GM18861 (cell line): ENCODE measurements at regions not wholly inside any gene's neighbourhood (a gene's known extent, or its start where the extent isn't known, plus 50 kb on each side); places are given as distances from the start of the nearest gene placed in this dataset.
"Not testable (repeated sequence)": the region's sequence is repeated elsewhere in the genome, so short reads cannot be mapped to it uniquely, and the experiment has no call there.

Experiments used
- ATAC-seq: cut with Tn5 transposase; IDR thresholded peaks from one replicate; pipeline ENCODE4 v1.9.1; 2021; ENCODE audit not compliant: unreplicated experiment

DNA sequence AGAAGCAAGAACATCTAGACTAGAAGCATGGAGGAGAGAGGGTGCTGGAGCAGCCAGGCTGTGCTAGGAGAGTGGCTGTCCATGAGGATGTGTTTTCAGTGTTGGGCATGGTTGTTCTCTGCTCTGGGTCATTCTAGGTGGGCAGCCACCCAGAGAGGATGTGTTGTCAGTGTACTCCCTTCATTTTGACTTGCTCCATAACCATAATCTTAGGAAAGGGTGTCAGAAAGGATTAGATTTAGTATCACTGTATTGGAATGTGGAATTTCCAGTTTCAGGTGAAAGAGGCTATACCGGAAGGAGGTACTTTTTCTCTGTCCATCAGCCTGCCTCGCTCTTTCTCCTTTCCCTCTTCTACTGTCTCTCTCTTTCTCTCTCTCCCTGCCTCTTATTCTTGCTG, 474.5 kb upstream of the PODXL start:
- no peak for ATAC-seq

DNA sequence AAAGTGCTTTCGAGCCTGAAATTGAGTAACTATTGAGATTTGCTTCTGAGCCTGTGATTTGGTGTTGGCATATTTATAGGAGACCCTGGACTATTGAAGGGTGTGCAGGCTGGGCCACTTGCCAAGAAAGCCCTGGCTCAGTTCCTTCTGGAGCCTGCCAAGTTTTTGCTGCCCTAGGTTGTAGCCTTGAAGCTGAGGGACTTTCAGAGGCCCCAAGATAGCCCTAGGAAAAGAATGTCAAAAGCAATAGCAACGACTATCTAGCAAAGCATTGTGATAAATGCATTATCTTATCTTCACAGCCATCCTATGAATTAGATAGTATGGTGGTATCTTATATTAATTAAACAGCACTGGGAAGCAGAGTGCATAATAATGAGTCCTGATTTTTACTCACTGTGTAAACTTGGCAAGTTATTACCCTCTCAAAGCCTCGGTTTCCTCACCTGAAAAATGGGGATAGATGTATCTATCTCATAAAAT, 473.7 kb upstream of the PODXL start:
- no peak for ATAC-seq

DNA sequence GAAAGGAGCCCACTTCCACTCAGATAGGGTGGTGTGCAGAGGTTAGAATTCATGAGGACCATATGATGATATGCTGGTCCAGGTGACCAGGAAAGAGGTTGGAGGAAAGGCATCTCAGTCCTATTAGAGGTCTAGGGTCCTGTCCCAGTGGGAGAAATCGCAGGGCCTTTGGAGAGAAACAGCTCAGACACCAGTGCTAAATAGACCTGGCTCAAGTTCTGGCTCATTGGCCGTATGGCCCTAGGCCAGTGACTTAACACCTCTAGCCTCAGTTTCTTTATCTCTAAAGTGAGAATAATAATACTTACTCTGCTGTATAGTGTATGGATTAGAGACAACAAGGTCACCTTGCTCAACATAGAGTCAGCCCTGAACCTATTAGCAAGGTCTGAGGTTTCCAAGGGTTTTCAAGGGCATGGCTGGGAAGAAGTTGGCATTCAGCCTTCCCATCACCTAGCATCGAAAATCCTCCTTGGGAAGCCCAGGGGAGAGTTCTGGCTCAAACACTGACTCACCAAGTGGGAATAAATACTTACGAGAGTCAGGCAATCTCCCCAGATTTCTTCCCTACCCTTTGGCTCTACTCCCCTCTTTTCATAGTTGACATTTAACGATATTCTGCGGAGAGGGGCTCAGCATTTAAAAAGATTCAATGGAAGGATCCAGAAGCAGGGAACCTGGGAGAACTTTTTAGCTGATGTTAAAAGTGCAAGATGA, 473.1 kb upstream of the PODXL start:
- ATAC-seq, result no peak

DNA sequence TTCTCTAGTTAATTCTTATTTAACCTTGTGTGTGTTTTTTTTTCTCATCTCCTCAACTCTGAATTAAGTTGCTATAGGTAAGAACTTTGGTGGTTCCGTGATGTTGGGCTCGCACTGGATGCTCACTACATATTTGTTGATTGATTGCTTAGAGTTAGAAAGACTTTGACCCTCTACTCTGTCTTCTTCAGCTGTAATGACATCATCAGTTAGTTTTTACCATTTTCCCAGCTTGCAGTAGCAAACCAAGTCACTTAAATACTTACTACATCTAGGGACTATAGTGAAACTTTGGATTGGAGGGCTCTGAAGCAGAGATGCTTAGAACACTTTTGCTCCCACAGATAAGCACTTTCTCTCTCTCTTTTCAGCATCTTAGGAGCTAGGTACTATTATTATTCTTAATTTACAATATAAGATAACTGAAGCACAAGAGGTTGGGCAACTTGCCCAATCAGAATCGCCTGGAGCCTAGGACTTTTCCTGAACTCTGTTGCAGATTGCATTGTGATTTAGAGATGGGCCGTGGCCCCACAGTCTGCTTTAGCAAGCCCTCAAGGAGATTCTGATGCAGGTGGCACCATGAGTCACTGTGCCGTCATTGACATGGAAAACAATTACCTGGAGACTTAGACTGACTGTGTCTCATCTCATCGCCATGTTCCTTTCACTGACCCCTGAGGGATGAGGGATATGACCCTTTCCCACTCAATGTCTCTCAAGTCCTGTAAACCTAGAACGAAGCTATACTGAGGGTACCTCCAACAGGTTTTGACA, 471.9 kb upstream of the PODXL start:
- ATAC-seq, result no peak

DNA sequence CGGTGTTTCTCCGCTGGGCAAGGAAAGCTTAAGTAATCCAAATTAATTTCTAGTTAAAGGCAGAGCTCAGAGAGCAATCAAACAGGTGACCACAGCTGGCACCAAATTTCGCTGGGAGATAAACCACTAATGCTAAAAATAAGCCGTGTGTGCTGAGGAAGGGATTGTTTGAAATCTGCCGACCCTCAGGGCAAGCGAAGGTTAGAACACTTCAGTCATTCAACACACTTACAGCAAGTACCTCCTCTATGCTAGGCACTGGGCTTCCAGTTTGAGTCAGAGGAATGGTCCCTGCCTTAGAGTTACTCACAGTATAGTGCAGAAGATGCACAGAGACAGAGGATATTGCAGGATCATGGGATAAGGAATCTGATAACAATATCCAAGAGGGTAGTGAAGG, 467.9 kb upstream of the PODXL start:
- ATAC-seq, result no peak

DNA sequence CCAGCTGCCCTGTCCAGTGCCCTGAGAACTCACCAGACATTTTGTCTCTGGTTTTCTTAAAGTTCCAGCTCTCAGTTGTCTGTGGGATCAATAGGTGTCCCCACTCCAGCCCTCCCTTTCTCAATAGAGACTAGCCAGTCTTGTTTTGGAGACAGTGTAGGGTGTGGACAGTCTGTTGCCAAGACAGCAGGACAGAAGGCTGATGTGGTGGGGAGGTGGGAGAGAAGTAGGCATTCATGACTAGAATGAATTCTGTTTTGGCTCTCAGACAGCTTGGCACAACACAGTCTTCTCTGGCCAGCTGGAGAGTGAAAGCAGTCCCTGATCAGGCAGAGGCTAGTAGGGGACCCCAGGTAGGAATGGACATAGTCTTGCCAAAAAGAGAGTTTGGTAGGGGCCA, 467.0 kb upstream of the PODXL start:
- no peak for ATAC-seq

DNA sequence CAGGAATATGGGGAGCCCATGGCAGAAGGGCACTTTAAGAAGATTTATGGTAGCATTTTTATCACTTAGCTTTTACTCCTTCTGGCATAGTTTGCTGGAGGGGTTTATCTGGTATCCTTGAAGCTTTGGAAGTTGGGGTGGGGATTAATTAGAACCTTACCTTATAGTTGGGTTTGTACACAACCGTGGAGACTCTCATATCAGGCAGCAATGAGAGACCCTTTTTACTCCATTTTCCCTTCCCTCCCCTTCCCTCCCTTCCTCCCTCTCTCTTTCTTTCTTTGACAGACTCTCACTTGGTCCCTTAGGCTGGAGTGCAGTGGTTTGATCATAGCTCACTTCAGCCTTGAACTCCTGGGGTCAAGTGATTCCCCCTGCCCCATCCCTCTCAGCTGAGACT, 465.8 kb upstream of the PODXL start:
- no peak for ATAC-seq

DNA sequence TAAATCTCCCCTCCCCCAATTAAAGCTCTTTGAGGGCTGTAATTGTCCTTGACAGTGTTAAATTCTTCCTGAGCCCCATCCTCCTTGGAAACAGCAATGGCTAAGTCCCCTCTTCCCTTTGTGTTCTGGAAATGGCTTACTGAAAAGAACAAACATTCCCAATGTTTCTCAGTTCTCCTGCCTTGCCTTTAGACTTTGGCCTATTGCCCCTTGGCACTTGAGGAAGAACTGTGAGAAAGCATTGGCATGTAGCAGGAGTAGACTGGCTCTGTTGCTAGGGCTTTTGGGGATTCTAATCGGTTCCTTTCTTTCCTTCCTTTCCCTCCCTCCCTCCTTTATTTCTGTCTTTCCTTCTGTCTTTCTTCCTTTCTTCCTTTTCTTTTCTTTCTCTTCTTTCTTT, 463.3 kb upstream of the PODXL start:
- no peak for ATAC-seq

DNA sequence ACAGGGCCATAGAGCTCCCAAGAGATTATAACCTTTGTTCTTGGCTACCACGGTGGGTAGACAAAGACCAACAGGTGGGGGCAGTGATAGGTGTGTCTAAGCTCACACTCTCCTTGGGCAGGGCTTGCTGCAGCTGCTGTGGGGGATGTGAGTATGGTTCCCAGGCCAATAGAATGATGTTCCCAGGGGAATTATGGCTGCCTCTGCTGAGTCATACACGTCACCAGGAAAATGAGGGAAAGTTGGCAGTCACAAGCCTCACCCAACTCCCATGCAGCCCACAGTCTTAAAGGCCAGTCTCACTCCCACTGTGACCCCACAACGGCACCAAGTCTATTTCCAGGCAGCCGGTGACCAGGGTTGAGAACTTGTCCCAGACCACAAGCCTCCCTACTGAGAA, 453.4 kb upstream of the PODXL start:
- no peak for ATAC-seq

DNA sequence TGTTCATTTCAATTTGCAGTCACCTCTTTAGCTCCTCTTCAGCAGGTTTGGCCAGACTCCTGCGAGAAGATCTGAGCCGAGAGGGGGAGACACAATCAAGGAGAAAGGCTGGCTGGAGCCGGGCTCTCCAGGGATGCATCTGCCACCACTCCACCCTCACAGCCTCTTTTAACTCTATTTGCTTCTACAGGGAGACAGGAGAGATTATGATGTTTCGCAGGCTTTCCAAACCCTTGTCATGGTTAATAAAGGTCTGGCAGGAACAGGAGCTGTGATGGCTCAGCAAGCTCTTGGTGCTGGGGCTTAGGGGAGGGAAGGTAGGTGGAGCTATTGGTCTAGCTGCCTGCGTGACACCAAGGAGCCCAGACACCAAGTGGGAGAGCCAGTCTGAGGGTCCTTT, 448.1 kb upstream of the PODXL start:
- no peak for ATAC-seq

DNA sequence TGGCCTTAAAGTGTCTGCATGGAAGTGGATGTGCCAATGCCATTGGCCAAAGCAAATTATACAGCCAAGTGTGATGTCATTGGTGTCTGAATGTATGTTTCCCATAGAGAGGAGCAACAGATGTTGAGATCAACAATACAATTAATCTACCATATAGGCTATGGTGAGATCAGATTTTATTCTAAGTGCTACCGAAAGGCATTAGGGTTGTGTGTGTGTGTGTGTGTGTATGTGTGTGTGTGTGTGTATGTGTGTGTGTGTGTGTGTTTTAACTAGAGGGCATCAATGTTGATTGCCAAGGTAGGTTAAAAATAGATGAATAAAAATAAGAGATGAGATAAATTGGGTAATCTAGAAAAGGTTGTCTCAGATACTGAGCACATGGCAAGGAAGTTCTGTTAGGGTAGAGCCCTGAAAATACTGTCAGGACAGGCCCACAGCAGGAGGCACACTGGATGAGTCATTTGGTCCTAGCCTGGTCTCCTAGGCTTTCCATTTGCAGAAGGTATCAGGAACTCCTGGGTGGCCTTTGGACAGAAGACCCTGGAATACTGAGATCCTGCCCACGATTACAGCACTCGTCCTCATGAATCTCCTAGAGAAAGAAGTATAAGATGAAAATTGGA, 446.0 kb upstream of the PODXL start:
- no peak for ATAC-seq

DNA sequence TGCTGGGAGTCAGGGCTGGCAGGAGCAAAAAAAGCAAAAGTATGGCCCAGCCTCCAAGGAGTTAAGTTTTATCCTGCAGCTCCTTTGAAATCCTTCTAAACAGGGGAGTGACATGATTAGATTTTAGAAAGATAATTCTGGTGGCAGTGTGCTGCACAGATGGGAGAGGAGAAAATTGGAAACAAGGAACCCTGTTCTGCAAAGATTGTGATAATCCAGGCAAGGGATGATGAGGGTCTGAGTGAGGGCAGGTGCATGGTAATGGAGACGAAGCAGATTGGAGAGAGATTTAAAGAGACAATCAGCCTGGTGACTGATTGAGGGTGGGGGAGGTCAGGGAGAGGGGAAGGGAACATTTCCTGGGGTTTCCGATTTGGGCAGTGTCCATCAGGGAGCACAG, 444.7 kb upstream of the PODXL start:
- no peak for ATAC-seq

DNA sequence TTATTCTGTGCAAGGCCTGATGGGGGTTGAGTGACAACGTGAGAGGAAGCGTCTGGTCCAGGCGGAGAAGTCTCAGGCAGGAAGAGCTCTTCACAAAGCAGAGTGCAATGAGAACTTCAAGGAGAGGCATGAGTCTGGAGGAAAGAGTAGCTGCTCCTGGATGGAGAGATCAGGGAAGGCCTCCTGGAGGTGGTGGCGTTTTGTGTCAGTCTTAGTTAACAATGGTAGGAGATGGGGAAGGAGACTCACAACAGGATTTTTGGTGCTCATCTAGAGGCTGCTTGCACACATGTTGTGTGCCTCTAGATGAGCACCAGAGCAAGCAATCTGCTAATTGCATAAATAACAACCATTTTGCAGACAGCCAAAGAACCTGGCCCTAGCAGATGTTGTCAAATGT, 442.8 kb upstream of the PODXL start:
- no peak for ATAC-seq

DNA sequence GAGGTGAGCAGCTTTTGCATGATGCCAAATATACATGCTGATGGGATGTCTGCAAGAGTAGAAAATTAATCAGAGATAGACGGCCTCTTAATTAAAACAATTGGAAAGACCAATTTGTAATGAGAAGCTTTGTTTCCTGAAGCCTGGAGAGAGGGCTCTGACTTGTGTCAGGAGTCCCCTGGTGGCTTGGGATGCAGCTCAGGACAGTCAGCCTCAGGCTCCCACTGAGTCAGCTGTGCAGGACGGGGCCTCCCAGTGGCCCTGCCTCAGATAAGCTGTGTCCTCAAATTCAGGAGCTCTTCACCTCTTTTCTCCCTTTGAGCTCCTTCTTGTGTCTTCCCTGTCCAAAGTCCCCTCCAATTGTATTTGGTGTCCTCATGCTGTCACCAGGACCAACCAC, 438.9 kb upstream of the PODXL start:
- no peak for ATAC-seq

DNA sequence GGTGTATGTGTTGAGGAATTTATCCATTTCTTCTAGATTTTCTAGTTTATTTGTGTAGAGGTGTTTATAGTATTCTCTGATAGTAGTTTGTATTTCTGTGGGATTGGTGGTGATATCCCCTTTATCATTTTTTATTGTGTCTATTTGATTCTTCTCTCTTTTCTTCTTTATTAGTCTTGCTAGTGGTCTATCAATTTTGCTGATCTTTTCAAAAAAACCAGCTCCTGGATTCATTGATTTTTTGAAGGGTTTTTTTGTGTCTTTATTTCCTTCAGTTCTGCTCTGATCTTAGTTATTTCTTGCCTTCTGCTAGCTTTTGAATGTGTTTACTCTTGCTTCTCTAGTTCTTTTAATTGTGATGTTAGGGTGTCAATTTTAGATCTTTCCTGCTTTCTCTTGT, 424.6 kb upstream of the PODXL start:
- ATAC-seq, result not testable (repeated sequence)

DNA sequence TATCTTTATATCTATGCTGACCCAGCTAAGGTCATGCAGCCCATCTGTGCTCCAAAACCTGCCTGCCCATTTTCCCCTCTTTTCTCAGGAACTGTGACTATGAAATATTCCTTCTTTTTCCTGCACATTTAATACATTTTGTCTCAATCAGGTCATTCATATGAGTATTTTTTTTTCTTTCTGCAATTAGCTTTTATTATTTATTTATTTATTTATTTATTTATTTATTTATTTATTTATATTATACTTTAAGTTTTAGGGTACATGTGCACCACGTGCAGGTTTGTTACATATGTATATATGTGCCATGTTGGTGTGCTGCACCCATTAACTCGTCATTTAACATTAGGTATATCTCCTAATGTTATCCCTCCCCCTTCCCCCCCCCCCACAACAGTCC, 421.7 kb upstream of the PODXL start:
- not testable (repeated sequence) for ATAC-seq

DNA sequence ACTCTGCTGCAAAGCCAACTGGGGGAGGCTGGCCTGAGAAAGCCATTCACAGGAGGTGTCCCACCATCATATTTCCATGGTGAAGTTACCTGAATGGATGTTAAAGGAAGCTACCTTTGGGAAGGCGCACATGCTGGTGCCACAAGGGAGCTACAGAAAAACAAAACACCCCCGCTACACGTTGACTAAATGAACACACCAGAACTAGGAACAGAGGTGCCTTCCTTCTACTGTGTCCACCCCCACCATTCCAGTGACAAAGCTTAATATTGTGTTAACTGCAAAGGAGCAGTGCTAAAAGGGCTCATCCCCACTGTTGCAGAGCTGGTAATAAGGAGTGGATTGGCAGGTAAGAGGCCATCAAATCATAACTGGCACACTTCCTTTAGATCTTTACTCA, 420.0 kb upstream of the PODXL start:
- ATAC-seq, result no peak

DNA sequence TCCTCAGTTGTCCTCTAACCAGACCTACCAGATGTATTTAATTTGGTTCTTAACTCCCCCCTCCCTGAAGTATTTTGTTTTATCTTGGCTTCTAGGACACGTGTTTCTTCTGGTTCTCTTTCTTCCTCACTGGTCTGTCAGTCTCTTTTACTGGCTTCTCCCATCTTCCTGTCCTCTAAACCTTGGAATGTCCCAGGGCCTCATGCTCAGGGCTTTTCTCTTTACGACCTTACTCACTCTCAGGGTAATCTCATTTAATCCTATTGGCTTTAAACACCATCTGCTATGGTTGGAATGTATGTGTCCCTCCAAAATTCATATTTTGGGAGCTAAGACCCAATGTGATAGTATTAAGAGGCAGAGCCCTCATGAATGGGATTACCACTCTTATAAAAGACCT, 418.2 kb upstream of the PODXL start:
- ATAC-seq, result no peak

DNA sequence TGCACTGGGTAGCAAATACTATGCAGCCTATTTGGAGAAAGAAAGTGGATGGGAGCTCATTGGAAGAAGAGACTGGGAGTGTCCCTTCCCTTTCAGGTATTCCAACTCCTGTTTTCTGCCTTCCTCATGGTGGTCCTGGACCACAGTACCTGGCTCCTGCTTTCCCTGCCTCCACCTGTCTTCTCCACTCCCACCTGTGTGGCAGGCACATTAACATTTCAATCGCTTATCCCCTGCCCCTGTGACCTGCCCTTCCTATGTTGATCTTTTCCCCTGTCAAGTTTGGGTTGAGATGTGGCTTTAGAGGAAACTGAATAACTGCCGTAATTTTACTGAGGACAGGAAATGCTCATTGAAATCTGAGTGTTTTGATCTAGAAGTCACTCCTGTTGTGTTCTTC, 415.8 kb upstream of the PODXL start:
- no peak for ATAC-seq

DNA sequence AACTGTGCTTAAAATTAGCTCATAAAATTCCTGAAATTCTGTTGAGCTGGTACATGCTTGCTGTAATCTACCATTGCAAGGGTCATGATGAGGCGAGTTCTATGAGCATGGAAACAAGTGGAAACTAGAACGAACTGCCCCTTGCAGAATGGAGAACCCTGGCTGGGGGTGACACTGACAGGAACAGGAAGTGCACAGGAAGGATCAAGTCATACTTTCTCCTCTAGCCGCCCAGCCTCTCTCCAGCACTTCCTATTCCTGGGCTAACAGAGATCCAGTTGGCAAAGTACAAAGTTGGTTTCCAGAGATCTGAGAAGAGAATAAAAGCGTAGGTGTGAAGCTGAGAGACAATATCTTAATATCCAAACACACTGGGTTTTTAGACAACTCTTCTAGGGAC, 414.2 kb upstream of the PODXL start:
- ATAC-seq, result no peak

DNA sequence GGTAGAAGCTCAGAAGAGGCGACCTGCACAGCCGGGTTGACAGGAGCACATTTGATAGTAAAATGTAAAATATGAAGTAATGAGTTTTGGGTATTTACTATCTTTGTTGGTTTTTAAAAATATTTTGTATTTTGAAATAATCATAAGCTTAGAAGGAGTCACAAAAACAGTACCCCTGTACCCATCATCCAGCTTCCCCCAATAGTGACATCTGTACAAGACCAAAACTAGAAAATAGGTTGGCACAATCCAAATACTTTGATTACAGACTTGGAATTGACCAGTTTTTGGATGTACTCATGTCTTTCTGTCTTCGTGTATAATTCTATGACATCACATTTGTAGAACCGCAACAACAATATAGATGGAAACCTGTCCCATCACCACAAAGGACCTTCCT, 413.1 kb upstream of the PODXL start:
- ATAC-seq, result no peak

DNA sequence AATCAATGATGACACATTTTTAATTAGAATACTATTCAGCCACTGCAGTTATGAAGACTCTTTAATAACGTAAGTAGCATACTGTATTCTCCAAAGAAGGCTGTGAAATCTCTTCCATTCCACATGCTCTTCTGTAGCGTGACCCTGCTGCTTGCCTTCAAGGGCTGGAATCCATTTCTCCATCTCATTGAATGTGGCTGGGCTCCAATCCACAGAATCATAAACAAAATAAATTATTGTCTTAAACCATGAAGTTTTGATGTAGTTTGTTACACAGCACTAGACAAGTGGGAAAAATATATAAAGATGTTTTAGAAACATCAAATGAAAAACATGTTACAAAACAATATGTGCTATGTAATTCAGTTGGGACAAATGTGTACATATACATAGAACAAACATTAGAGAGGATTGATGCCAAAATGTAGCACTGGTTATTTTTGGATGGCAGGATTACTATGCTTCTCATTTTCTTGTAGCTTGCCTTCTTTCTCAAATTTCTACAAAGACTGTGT, 410.8 kb upstream of the PODXL start:
- ATAC-seq, result no peak
